Kidney epithelial cell (primary cell): ENCODE measurements at regions not wholly inside any gene's neighbourhood (a gene's known extent, or its start where the extent isn't known, plus 50 kb on each side); places are given as distances from the start of the nearest gene placed in this dataset.

ENCODE experiments used
- DNase-seq: peaks from one replicate; pipeline ENCODE4 v3.0.0-alpha.2; 2010; ENCODE audit warnings: low read depth
- H3K27me3 ChIP-seq: 2 replicates; pipeline ENCODE4 v1.6.0; 2011; ENCODE audit warnings: low read length; ENCODE audit not compliant: control insufficient read depth, insufficient read depth
- H3K36me3 ChIP-seq: 2 replicates; pipeline ENCODE4 v1.5.1; 2011; ENCODE audit warnings: low read length; ENCODE audit not compliant: control insufficient read depth, insufficient read depth
- H3K4me3 ChIP-seq: 2 replicates; pipeline ENCODE4 v1.5.1; 2011; ENCODE audit warnings: low read depth, mild to moderate bottlenecking, control low read depth, low read length
- TF ChIP-seq, protein P1 (sequence below): IDR thresholded peaks from 2 replicates; pipeline ENCODE4 v1.5.1; 2011; ENCODE audit warnings: mild to moderate bottlenecking, moderate library complexity, low read length, control low read depth, inconsistent platforms; ENCODE audit not compliant: insufficient read depth, poor library complexity, severe bottlenecking

DNA sequence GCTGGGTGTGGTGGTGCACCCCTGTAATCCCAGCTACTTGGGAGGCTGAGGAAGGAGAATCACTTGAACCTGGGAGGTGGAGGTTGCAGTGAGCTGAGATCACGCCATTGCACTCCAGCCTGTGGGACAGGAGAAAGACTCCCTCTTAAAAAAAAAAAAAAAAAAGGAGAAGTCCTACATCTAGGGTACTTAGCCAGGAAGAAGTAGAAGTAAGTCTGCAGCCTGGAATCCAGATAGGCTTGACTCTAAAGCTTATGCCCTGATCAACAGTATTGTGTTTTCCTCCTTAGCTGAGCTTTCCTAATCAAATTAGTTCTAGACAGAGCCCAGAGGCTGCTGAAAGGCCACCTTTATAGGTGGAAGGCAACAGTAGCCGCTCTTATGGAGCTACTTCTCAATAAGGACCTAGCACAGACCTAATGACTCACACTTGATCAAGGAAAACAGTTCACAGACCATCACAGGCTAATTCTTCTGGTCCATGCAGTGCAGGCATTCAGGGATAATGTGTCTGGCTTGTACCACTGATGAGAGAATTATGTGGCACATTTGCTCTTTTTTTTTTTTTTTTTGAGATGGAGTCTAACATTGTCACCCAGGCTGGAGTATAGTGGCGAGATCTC lies 105.5 kb upstream of the KLF4 start:
- no peaks in the 10 kb centered on the region for H3K27me3 ChIP-seq
- TF ChIP-seq, protein P1, sequence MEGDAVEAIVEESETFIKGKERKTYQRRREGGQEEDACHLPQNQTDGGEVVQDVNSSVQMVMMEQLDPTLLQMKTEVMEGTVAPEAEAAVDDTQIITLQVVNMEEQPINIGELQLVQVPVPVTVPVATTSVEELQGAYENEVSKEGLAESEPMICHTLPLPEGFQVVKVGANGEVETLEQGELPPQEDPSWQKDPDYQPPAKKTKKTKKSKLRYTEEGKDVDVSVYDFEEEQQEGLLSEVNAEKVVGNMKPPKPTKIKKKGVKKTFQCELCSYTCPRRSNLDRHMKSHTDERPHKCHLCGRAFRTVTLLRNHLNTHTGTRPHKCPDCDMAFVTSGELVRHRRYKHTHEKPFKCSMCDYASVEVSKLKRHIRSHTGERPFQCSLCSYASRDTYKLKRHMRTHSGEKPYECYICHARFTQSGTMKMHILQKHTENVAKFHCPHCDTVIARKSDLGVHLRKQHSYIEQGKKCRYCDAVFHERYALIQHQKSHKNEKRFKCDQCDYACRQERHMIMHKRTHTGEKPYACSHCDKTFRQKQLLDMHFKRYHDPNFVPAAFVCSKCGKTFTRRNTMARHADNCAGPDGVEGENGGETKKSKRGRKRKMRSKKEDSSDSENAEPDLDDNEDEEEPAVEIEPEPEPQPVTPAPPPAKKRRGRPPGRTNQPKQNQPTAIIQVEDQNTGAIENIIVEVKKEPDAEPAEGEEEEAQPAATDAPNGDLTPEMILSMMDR = no peak
- H3K4me3 ChIP-seq = no peak overlapping the region
- H3K36me3 ChIP-seq = no peaks in the 10 kb centered on the region
- DNase-seq = no peak

DNA sequence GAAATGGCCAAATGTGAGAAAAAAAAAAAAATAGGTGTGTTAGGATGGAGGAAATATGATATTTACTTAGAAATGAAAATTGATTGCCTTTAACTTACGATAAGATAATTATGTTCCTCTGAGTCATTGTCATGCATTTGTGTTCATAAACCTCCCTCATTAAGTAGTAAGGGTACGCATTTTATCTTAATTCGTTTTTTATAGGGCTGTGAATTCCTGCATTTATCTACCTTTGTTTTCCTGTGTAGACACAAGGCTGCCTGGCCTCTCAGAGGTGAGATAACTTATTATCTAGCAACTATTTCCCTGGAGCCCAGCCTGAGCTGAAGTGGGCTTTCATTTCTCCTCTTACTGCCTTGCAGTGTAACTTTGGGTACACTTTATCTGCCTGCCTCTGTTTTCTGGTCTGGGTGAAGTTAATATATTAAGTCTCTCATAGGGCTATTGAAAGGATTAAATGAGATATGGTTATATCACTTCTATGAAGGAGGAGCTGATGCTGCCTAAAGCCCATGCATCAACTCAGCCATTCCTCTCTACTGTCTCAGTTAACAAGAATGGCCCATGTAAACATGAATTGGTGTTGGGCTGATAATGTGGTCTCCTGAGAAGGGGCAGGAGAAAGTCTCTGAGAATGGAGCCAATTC lies 103.8 kb upstream of the KLF4 start:
- Histone ChIP-seq H3K27me3 (no peaks in the 10 kb centered on the region), H3K4me3 (no peak overlapping the region), H3K36me3 (no peaks in the 10 kb centered on the region)
- TF ChIP-seq, protein P1 = no peak
- DNase-seq = no peak

DNA sequence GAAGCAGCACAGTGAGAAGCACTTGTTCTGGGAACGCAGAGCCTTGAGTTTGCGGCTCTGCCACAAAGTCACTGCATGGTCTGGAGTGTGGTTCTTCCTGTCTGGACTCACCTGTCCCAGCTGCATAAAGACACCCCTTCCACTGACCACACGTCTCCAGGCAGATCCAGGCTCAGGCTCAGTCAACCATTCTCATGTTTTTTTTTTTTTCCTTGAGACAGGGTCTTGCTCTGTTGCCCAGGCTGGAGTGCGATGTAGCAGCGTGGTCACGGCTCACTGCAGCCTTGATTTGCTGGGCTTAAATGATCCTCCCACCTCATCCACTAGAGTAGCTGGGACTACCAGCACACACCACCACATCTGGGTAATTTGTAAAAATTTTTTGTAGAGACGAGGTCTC lies 102.9 kb upstream of the KLF4 start:
- H3K36me3 ChIP-seq = no peaks in the 10 kb centered on the region
- DNase-seq = no peak
- TF ChIP-seq, protein P1 = no peak

DNA sequence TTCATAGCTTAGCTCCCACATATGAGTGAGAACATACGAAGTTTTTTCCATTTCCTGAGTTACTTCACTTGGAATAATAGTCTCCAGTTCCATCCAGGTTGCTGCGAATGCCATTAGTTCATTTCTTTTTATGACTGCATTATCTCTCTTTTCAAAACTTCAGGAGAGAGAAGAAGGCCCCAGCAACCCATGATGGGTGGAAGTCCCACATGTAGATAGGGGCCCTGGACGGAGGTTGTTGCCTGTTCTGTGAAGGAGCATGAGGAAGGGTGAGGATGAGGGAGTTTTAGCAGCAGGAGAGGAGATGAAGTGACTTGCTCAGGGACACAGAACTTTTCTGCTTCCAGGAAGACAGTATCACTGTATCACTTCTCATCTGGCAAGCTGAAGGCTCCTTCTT lies 102.2 kb upstream of the KLF4 start:
- no peaks in the 10 kb centered on the region for H3K27me3 ChIP-seq
- H3K4me3 ChIP-seq = no peak overlapping the region
- TF ChIP-seq, protein P1 = no peak
- H3K36me3 ChIP-seq = no peaks in the 10 kb centered on the region
- no peak for DNase-seq

More for the DNA sequence above, 102.9 kb upstream of the KLF4 start:
- Histone ChIP-seq H3K27me3 (no peaks in the 10 kb centered on the region), H3K4me3 (no peak overlapping the region)

DNA sequence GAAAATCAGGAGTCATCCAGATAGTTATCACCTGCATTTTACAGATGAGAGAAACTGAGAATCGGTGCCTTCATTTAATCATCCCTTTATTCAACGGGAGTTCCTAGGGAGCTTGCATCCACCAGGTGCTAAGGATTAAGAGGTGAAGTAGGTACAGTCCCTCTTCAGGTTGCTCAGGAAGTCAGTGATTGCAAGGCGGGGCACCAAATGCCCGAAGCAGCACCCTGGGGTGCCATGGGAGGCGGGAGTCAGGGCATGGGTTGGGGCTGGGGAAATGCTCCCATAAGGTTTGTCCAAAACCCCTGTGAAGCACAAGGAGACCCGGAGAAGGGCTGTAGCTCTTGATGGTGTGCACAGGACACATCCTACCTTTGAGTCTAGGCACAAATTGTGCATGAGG lies 98.8 kb upstream of the KLF4 start:
- Histone ChIP-seq H3K4me3 (no peak overlapping the region), H3K27me3 (no peaks in the 10 kb centered on the region), H3K36me3 (no peaks in the 10 kb centered on the region)
- TF ChIP-seq, protein P1 = no peak
- no peak for DNase-seq

DNA sequence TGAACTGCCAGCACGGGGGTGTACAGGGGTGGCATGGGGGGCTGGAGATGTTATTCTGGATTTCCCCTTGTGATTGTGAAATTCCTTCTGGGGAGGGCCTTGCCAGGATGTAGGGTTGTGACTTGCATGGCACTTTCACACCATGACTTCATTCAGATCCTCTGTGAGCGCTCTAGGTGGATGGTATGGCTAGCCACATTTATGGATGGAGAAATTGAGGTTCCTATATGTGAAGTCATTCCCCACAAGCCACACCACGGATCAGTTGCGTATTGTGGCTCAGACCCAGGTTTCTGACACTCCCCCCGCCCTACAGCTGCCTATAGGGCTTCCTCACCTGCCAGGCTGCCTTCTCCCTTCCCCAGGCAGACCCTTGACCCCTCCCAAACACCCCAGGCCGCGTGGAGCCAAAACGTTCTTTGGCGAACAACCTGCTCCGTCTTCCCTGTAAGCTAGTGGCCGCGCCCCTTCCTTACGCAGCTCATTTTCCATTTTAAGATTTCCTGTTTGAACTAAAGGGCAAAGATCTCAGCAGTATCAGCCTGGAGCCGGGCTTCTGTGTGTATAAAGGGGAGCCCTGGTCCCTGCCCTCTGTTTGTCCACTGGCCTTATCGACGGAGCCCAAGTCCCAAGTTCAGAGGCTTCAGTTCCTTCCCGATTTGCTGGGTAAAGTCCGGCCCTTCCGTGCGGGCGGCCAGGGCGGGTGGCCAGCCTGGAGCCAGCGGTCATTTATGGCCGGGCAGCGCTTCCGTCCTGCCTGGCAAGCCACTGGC lies 97.8 kb upstream of the KLF4 start:
- Histone ChIP-seq H3K4me3 (no peak overlapping the region), H3K27me3 (no peaks in the 10 kb centered on the region), H3K36me3 (no peaks in the 10 kb centered on the region)
- TF ChIP-seq, protein P1 = no peak
- DNase-seq = no peak
